ENCODE measurements at regions not wholly inside any gene's neighbourhood (a gene's known extent, or its start where the extent isn't known, plus 50 kb on each side); places are given as distances from the start of the nearest gene placed in this dataset.

DNA sequence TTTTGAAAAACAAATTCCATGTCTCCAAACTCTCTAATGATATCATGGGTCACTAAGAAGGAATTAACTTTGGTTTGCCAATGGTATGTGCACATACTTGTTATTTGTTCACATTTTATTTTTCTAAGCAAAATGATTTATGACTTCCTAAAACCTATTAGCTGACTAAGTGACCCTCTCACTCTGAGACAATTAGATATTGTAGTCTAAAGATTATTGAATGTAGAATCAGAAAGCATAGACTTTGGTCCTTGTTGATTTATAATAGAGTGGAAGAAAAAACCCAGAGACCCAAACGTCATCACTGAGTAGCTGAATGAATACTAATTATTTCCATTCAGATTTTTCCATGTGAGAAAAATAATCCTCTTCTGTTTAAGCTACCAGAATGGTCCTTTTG lies 243.5 kb upstream of the ANO3 start:
- peak; percentile 38 to 43 for DNase-seq (ENCODE audit: low read depth in 2 of 2)

GRCh38 chr11:26090651-26091050 lies 241.3 kb upstream of the ANO3 start:
- no peak for DNase-seq (ENCODE audit: low read depth in 2 of 2)

GRCh38 chr11:26093206-26093605 lies 238.7 kb upstream of the ANO3 start:
- no peak for DNase-seq (ENCODE audit: low read depth in 2 of 2)

DNA sequence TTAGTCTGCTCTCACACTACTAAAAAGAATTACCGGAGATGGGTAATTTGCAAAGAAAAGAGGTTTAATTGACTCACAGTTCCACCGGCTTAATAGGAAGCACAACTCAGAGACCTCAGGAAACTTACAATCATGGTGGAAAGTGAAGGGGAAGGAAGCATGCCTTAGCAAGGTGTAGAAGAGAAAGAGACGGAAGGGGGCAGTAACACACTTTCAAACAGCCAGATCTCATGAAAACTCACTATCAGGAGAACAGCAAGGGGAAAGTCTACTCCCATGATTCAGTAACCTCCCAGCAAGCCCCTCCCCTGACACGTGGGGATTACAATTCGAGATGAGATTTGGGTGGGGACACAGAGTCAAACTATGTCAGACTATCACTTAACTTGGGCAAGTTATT lies 236.6 kb upstream of the ANO3 start:
- DNase-seq (ENCODE audit: low read depth in 2 of 2): no peak

DNA sequence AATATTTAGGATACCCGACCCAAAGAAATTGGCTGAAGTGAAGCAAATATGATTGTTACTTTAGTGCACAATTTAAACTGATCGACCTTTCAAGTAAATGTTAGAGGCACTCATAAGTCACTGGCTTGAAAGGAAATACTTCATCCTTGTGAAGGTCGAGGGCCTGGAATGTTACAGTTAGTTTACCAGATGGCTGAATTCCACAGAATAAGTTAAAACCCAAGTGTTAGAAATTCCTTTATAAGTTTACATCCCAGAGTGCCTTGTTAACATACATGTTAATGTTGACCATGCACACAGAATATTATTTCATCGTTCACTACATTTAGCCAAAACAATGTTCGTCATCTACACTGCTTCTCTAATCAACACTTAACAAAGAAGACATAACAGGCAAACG lies 235.5 kb upstream of the ANO3 start:
- DNase-seq (ENCODE audit: low read depth in 2 of 2): no peak

DNA sequence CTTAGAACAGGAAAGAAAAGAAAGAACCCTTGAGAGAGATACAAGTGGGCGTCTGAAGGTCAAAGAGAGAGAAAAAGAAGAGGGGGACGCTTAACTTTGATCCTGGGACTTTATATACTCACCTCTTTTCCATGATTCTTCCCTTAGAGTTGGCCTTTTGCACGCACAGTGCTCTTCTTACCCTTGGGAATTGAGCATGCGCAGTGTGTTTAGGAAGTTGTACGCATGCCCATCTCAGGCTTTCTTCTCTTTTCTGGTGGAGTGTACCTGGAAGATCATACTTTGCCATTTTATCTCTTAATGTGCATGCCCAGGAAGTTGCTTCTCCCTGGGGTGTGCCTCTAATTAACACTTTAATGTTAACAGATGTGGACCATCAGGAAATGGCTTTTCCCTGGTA lies 229.6 kb upstream of the ANO3 start:
- DNase-seq (ENCODE audit: low read depth in 2 of 2): no peak

- no peak for DNase-seq (ENCODE audit: low read depth in 2 of 2)
Observed at GRCh38 chr11:26105762-26106423, 226.0 kb upstream of the ANO3 start.

GRCh38 chr11:26106726-26107125 lies 225.2 kb upstream of the ANO3 start:
- no peak for DNase-seq (ENCODE audit: low read depth in 2 of 2)

DNA sequence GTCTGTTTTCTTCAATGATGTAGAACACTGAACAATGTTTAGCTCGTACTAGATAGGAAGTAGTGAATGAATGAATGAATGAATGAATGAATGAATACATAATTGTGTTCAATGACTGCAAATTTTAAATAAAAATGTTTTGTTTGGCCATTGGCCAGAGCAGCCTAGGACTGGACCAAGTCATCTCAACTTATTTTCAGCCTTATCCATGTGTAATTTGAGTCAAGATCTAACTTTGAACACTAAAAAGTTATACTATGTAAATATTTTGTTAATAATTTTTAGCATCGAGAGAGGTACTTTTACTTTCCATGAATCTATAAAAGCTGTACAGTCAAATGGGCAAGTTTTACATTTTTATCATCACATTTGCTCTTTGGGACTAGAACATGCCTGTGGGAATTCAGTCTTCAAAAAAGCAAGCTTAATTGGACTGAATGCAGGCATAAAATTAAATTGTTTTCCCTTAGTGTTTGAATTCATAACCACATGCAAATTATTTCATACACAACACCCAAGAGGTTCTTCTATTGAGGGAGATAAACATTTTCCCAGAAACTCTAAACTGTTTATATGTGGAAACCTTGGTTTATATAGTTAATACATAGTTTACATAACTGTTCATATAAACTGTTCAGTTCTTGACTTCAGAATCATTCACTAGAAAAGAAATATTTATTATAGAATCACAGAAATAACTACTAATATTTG lies 222.1 kb upstream of the ANO3 start:
- DNase-seq (ENCODE audit: low read depth in 2 of 2): no peak

DNA sequence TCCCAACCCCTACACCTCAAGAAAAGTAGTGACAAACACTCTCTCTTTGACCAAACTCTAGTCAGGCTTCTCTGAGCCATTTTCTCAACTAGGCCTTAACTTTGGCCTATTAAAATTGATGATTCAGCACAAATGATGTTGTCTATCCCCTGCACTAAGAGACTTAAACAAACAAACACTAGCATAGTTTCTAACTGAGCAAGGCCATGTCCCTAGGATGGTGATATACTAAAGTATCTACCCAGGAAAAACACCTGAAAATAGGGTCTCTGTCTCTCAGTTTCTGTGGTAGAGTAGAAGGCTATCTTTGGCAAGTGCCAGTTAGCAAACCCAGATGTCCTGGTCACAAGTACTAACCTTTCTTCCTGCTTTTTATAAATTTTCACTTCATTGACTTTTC lies 219.7 kb upstream of the ANO3 start:
- DNase-seq (ENCODE audit: low read depth in 2 of 2): no peak

GRCh38 chr11:26121466-26121865 lies 210.5 kb upstream of the ANO3 start:
- no peak for DNase-seq (ENCODE audit: low read depth in 2 of 2)

DNA sequence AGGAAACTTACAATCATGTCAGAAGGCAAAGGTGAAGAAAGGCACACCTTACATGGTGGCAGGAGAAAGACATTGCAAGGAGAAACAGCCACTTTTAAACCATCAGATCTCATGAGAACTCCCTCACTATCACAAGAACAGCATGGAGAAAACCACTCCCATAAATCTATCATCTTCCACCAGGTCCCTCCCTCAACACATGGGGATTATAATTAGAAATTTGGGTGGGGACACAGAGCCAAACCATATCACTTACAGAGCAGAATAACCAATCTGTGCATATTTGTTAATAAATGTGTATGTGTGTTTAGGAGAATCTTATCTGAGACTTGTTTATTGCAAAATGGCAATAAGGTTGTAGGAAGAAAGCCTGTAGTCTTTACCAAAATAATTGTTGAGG lies 205.2 kb upstream of the ANO3 start:
- no peak for DNase-seq (ENCODE audit: low read depth in 2 of 2)

DNA sequence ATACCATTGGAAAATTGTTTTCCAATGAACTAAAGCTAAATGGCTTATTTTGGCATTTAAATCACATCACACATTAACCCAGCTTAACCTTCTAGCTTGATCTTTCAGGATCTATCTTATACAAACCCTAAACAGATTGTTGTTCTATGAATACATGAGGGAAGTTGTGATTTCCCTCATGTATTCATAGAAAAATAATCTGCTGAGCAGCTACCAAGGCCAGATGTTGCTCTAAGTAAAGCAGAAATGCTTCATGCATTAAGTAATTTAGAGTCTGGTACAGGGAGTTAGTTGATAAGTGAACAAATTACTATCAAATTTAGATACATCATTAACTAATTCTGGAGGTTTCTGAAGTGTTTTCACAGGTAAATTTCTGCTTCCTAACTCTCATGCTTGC lies 204.6 kb upstream of the ANO3 start:
- no peak for DNase-seq (ENCODE audit: low read depth in 2 of 2)

GRCh38 chr11:26131406-26131805 lies 200.5 kb upstream of the ANO3 start:
- no peak for DNase-seq (ENCODE audit: low read depth in 2 of 2)

DNA sequence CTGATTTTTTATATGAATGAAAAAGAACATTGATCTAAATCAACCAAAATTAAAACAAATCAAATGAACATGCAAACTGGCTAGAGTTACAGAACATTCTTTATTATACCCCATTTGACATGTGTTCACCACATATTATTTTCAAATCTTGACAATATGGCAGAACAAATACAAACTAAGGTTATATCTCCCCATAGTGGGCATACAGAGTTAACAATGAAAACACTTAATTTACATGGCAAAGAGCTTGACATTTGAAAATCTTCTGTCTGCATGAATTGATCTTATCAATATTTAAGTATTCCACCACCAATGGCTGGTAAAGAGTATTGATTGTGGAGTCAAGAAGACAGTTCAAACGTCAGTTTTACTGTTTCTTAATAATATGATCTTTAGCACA lies 197.9 kb upstream of the ANO3 start:
- no peak for DNase-seq (ENCODE audit: low read depth in 2 of 2)

DNA sequence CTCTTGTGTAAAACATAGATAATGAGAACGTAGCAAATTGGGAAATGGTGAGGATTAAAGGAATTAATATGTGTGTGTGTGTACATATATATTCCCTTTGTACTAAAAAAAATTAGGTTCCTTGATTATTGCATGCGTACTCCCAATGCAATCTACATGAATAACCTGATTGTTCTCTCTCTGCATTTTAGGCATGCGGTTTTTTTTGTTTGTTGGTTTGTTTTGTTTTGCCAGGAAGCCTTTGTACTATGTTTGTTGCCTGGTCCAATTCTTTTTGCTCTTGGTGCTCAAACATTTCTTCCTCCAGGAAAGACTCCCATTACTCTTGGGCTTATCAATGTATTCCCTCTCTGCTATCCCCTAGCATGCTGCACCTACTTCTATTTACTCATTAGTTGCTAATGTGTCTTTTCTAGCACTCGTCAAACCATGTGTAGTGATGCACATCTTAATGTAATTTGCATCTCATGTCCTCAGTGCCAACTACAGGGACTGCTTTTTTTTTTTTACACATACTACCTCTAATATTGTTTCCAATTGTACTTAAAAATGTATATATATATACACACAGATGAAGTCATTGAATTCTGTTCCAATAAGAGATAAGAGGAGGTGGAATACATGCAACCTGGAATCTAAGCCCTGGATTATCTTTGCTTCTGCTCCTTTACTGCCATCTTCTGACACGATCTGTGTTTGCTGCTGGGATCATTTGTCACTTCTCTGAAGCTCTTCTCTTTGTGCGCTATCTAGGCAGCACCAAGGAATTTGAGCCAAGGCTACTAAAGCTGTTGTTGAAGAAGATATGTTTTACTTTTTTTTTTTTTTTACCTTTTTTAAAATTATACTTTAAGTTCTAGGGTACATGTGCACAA lies 197.2 kb upstream of the ANO3 start:
- DNase-seq (ENCODE audit: low read depth in 2 of 2): peak in 1 of 2 experiments; percentile 7

DNA sequence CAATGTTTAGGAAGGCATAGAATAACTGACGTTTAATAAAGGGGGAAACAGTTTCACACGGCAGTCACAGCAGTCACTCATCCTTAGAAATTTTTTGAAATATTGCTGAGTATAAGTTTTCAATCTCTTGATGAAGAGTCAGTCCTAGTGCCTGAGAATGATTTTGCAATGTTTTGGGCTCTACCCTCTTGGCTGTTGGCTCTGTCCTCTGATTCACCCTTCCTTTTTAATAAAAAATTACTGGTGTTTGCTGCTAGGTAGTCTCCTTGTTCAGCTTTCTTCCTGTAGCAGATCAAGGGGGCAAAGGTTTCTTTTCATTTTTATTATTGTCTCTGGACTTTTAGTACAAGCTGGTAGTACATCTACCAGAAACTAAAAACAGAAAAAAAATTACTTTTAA lies 194.3 kb upstream of the ANO3 start:
- DNase-seq (ENCODE audit: low read depth in 2 of 2): no peak

DNA sequence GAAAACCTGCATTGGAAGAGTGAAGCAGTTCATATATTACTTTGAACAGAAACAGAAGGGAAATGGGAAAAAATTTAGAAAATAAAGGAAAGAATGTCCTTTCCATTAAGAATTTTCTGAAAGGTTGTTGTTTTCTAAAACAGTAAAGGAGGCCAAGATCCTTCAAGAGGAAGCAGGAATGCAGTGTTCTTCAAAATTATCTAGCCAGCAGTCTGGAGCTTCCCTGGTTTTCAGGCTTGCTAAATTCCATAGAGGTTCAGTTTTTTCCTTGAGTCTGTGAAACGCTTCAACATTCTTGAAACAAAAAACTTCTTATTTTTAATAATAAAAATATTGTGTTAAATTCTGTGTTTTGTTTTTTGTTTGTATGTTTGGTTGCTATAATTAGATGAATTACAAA lies 189.0 kb upstream of the ANO3 start:
- DNase-seq (ENCODE audit: low read depth in 2 of 2): no peak

DNA sequence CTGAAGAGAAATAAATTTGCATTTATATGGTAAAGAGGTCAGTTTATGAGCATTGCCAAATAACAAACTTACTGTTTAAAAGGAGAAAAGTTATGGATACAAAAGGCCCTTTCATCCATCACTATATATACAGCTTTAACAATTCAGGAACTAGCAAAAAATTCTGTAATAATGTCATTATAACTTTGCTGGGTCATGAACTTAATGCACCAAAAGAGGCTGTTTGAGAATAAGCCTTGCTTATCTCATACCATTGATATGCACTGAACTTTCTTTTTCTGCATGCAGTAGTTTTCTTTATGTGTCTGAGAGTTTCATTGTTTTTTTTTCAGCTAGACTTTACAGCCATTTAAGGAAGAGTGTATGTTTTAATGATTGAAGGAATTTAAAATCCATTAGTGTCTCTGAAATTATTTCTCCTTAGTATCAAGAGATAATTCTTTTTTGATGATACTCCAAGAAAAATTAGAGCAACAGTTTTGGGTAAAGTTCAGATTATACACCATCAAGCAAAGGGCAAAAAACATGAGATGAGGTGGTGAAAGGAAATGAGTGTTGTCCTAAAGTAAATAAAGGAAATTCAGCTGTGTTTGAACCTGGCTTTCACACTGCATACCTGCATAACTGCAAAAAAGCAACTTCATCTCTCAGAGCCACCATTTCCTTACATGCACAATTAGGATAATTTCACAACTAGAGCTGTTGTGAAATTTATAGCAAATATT lies 188.2 kb upstream of the ANO3 start:
- DNase-seq (ENCODE audit: low read depth in 2 of 2): no peak

GRCh38 chr11:26144291-26144690 lies 187.6 kb upstream of the ANO3 start:
- no peak for DNase-seq (ENCODE audit: low read depth in 2 of 2)

- no peak for DNase-seq (ENCODE audit: low read depth in 2 of 2)
Observed at GRCh38 chr11:26144911-26145310, 187.0 kb upstream of the ANO3 start.

- no peak for DNase-seq (ENCODE audit: low read depth in 2 of 2)
Observed at GRCh38 chr11:26149585-26149984, 182.3 kb upstream of the ANO3 start.
